Gastroesophageal sphincter (tissue), 3 donors: ENCODE measurements at regions not wholly inside any gene's neighbourhood (a gene's known extent, or its start where the extent isn't known, plus 50 kb on each side); places are given as distances from the start of the nearest gene placed in this dataset.
"Not testable (repeated sequence)": the region's sequence is repeated elsewhere in the genome, so short reads cannot be mapped to it uniquely, and the experiment has no call there.

Experiments
- EP300 ChIP-seq: sonication (generic); formaldehyde crosslinking; IDR thresholded peaks from one replicate; pipeline ENCODE4 v1.6.1; 2017; ENCODE audit warnings: antibody characterized with exemption, mild to moderate bottlenecking
- POLR2A ChIP-seq, 2 donors: fragments of 450-650 bp; IDR thresholded peaks; one replicate each; pipeline ENCODE4 v1.6.1; 2017; ENCODE audit warnings: antibody characterized with exemption in 2 of 2, mild to moderate bottlenecking in 2 of 2, moderate library complexity in 1 of 2
- POLR2AphosphoS5 ChIP-seq: sonication (generic); formaldehyde crosslinking; IDR thresholded peaks from one replicate; pipeline ENCODE4 v1.6.1; 2017; ENCODE audit warnings: antibody characterized with exemption
- TF ChIP-seq, protein P1 (sequence below), 4 experiments: fragments of 200-600 bp in 2 of 4; fragments of 450-650 bp in 2 of 4; sonication (generic) in 1 of 4; IDR thresholded peaks; one replicate each; pipeline ENCODE4 v1.5.1; 2017 to 2019; ENCODE audit warnings: antibody characterized with exemption in 4 of 4, mild to moderate bottlenecking in 2 of 4, moderate library complexity in 2 of 4

DNA sequence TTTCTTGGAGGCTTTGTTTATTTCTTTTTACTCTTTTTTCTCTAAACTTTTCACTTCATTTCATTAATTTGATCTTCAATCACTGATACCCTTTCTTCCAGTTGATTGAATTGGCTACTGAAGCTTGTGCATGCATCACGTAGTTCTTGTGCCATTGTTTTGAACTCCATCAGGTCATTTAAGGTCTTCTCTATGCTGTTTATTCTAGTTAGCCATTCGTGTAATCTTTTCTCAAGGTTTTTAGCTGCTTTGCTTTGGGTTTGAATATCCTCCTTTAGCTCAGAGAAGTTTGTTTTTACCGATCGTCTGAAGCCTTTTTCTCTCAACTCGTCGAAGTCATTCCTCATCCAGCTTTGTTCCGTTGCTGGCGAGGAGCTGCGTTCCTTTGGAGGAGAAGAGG is 189.9 kb downstream of the TTC6 start:
- TF ChIP-seq, protein P1, sequence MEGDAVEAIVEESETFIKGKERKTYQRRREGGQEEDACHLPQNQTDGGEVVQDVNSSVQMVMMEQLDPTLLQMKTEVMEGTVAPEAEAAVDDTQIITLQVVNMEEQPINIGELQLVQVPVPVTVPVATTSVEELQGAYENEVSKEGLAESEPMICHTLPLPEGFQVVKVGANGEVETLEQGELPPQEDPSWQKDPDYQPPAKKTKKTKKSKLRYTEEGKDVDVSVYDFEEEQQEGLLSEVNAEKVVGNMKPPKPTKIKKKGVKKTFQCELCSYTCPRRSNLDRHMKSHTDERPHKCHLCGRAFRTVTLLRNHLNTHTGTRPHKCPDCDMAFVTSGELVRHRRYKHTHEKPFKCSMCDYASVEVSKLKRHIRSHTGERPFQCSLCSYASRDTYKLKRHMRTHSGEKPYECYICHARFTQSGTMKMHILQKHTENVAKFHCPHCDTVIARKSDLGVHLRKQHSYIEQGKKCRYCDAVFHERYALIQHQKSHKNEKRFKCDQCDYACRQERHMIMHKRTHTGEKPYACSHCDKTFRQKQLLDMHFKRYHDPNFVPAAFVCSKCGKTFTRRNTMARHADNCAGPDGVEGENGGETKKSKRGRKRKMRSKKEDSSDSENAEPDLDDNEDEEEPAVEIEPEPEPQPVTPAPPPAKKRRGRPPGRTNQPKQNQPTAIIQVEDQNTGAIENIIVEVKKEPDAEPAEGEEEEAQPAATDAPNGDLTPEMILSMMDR (IDR thresholded peaks at IDR 0.05) = not testable (repeated sequence)
- TF ChIP-seq POLR2AphosphoS5; POLR2A (IDR thresholded peaks at IDR 0.05); EP300: not testable (repeated sequence)
